Stimulated activated CD4-positive, alpha-beta T cell treated with anti-CD3 and anti-CD28 coated beads, Interleukin-4, amount 100 ng/mL, for 24 hours (primary cell): ENCODE measurements at regions not wholly inside any gene's neighbourhood (a gene's known extent, or its start where the extent isn't known, plus 50 kb on each side); places are given as distances from the start of the nearest gene placed in this dataset.
"Not testable (repeated sequence)": the region's sequence is repeated elsewhere in the genome, so short reads cannot be mapped to it uniquely, and the experiment has no call there.

Experiments
- DNase-seq: peaks from one replicate; pipeline ENCODE4 v3.0.0-alpha.2; 2020

DNA sequence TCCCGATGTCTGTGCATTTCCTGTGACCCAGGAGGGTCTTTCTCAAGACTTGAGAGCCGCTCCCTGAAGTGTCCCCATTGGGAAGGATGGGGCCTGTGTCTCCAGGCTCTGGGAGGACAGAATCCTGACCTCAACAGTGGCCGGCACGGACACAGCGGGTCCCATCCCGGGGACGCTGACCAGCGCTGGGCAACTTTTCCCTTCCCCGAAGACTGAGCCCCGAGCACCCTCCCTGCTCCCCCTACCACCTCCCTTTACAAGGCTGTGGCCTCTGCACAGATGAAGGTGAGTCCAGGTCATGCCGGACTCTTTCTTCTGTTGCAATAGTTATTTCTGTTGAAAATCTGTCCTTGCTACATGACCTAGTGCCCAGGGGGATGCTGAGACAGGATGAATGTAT, 135.7 kb downstream of the TMEM121 start:
- not testable (repeated sequence) for DNase-seq

DNA sequence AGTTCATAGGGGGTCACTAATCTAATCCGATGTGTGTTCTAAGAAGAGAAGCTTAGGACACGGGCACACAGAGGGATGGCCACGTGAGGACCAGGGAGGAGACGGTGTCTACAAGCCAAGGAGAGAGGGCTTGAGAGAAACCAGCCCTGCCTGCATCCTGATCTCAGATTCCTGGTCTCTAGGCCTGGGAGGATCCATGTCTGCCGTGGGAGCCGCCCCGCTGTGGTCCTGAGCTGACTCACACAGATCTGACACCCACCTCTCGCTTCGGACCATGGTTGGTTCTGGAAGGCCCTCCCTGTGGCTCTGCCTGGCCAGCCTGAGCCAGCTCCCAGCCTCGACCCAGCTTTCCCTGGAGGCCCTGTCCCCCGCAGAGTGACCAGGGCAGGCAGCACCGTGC, 136.2 kb downstream of the TMEM121 start:
- not testable (repeated sequence) for DNase-seq

DNA sequence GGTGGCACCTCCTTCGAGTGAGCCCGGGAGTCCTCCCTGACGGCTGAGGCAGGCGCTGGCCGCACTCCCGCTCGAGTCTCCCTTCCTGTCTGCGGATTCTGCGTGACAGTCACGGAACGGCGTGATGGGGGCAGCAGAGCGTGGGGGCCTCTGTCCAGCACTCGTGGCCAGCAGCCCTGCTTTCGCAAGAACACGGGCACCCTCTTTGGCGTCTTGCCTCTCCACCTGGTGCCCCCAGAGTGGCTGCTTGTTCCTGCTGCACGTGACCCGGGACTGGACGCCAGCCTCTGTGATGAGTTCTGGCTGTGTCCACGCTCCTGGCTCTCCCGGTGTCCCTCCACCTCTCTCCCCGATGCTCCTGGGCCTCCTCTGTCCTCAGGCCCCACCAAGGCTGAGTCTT, 136.9 kb downstream of the TMEM121 start:
- not testable (repeated sequence) for DNase-seq

DNA sequence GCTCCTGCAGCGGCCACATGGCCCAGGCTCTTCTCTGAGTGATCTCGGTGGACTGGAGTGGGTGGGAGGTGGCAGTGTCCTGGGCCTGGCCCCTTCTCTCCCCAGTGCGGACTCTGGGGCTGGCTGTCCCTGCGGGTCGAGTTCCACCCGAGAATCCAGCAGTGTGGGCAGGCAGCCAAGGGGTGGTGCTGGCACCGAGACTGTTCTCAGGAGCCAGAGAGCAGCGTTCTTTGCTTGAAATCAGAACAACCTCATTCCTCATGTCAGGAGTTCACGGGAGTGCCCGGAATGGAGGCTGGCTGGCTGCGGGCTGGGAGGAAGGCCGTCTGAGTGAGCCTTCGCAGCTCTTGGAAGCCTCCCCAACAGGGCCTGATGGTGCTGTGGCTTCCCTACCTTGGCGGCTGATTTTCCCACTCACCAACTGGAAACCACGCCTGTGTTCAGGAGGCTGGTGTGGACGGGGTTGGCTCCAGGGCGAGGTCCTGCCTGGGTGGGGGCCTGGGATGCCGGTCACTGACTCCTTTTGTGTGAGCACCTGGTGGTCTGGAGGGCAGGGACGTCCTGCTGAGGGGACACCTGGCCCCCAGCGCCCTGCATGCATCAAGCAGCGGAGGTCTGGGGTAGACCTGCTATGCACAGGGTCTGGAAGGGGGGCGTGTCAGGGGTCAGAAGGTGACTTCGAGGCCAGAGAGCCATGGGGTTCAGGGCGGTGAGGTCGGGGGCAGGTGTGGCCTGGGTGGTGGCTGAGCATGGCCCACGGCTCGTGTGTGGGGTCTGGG, 137.6 kb downstream of the TMEM121 start:
- DNase-seq: not testable (repeated sequence)

DNA sequence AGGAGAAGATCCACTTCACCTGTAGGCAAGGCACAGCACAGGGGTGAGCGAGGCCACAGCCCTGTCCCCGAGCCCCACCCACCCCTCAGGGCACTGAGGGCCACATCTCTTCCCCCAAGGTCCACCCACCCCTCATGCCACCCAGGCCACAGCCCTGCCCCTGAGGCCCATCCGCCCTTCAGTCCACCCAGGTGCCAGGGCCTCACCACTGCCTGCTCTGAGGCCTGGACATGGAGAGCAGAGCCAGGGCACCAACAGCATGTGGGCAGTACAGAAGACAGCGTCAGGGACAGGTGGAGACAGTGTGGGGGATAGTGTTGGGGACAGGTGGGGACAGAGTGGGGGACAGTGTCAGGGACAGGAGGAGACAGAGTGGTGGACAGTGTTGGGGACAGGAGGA, 138.3 kb downstream of the TMEM121 start:
- DNase-seq: no peak

DNA sequence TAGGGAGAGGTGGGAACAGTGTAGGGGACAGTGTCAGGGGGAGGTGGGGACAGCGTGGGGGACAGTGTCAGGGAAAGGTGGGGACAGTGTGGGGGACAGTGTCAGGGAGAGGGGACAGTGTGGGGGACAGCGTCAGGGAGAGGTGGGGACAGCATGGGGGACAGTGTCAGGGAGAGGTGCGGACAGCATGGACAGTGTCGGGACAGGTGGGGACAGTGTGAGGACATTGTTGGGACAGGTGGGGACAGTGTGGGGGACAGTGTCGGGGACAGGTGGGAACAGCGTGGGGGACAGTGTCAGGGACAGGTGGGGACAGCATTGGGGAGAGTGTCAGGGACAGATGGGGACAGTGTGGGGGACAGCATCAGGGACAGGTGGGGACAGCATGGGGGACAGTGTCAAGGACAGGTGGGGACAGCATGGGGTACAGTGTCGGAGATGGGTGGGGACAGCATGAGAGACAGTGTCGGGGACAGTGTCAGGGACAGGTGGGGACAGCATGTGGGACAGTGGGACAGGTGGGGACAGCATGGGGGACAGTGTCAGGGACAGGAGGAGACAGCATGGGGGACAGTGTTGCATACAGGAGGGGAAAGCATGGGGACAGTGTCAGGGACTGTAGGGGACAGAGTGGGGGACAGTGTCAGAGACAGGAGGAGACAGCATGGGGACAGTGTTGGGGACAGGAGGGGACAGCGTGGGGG, 139.0 kb downstream of the TMEM121 start:
- no peak for DNase-seq

DNA sequence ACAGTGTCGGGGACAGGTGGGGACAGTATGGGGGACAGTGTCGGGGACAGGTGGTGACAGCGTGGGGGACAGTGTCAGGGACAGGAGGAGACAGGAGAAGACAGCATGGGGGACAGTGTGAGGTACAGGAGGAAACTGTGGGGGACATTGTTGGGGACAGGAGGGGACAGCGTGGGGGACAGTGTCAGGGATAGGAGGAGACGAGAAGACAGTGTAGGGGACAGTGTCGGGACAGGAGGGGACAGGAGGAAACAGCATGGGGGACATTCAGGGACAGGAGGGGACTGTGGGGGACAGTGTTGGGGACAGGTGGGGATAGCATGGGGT, 139.5 kb downstream of the TMEM121 start:
- DNase-seq: no peak

DNA sequence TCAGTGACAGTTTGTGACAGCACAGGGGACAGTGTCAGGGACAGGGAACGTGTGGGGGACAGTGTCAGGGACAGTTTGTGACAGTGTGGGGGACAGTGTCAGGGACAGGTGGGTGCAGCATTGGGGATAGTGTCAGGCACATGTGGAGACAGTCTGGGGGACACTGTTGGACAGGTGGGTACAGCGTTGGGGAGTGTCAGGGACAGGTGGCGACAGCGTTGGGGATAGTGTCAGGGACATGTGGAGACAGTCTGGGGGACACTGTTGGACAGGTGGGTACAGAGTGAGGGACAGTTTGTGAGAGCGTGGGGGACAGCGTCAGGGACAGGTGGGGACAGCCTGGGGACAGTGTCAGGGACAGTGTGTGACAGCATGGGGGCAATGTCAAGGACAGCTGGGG, 140.0 kb downstream of the TMEM121 start:
- DNase-seq: no peak

DNA sequence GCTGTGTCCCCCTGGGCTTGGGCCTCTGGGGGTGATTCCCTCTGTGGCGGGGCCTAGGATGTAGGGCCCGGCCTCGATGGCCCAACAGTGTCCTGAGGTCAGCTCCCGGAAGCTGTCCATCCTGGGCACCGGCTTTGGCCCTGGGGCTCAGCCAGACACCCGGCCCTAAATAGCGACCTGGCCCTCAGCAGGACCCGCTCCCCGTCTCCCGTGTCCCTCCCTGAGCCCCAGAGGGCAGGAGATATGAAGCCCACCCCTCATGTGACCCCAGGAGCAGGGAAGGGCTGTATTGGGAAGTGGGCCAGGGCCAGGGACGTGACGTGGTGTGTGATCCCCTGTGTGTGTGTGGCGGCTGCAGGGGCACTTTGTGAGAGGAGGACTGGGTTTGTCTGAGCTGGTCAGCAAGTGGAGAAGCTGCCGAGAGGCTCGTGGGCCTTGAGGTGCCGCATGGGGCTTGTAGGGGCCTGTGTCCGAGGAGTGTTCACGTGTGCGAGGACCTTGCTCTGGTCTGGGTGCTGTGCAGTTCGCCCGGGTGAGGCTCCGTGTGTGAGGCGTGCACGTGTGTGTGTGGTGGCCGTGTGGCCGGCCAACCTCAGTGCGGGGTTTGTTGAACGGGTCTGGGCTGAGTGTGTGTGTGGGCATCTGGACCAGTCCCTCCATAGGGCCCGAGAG, 140.7 kb downstream of the TMEM121 start:
- DNase-seq: not testable (repeated sequence)

DNA sequence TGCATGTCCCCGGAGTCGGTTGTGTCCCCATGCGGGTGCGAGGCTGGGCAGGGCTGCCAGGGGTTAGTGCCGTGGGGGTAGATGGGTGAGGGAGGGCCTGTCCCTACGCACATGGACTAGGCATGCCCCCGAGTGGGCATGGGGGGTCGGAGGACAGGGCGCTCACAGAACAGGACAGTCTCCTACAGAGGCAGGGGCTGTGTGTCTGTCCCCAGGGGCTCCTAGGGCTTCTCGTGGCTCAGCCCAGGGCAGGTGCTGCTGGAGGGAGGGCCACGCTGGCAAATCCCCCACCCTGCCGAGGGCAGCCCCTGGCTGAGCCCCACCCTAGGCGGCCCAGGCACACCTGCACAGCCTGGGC, 141.3 kb downstream of the TMEM121 start:
- DNase-seq: not testable (repeated sequence)

DNA sequence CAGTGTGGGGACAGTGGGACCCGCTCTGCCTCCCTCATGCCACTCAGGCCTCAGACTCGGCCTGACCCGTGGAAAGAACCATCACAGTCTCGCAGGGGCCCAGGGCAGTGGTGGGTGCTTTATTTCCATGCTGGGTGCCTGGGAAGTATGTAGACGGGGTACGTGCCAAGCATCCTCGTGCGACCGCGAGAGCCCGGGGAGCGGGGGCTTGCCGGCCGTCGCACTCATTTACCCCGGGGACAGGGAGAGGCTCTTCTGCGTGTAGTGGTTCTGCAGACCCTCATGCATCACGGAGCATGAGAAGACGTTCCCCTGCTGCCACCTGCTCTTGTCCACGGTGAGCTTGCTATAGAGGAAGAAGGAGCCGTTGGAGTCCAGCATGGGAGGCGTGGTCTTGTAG, 141.6 kb downstream of the TMEM121 start:
- DNase-seq: not testable (repeated sequence)

DNA sequence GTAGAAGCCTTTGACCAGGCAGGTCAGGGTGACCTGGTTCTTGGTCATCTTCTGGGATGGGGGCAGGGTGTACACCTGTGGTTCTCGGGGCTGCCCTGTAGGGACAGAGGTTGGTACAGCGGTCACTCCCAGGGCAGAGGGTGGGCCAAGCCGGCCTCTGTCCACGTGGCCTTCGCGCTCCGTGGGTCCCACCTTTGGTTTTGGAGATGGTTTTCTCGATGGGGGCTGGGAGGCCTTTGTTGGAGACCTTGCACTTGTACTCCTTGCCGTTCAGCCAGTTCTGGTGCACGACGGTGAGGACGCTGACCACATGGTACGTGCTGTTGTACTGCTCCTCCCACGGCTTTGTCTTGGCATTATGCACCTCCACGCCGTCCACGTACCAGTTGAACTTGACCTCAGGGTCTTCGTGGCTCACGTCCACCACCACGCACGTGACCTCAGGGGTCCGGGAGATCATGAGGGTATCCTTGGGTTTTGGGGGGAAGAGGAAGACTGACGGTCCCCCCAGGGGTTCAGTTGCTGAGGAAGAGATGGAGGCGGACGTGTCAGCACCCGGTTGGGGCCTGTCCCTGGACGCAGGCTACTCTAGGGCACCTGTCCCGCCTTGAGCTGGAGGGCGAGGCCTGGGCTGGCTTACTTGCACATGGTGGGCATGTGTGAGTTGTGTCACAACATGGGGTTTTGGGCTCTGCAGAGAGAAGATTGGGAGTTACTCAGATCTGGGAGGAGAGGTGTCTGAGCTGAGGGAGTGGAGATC, 142.3 kb downstream of the TMEM121 start:
- DNase-seq: not testable (repeated sequence)

DNA sequence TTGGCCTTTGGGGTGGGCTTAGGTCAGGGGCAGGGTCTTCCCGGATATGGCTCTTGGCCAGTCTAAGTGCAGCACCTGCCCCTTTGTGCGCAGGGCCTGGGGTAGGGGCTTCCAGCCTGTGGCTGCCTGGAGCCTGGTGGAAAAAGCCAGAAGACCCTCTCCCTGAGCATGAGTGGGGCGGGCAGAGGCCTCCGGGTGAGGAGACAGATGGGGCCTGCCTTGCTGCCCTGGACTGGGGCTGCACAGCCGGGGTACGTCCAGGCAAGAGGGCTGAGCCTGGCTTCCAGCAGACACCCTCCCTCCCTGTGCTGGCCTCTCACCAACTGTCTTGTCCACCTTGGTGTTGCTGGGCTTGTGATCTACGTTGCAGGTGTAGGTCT, 142.8 kb downstream of the TMEM121 start:
- DNase-seq: not testable (repeated sequence)

DNA sequence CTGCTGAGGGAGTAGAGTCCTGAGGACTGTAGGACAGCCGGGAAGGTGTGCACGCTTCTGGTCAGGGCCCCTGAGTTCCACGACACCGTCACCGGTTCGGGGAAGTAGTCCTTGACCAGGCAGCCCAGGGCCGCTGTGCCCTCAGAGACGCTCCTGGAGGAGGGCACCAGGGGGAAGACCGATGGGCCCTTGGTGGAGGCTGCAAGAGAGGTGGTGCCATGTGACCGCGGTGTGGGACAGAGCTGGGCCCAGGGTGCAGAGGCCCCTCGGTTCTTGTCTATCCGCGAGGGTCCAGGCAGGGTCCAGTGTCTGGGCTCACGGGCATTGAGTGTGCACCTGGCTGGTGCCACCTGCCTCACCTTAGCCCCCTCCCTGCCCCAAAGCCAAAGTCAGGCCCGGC, 143.3 kb downstream of the TMEM121 start:
- not testable (repeated sequence) for DNase-seq

DNA sequence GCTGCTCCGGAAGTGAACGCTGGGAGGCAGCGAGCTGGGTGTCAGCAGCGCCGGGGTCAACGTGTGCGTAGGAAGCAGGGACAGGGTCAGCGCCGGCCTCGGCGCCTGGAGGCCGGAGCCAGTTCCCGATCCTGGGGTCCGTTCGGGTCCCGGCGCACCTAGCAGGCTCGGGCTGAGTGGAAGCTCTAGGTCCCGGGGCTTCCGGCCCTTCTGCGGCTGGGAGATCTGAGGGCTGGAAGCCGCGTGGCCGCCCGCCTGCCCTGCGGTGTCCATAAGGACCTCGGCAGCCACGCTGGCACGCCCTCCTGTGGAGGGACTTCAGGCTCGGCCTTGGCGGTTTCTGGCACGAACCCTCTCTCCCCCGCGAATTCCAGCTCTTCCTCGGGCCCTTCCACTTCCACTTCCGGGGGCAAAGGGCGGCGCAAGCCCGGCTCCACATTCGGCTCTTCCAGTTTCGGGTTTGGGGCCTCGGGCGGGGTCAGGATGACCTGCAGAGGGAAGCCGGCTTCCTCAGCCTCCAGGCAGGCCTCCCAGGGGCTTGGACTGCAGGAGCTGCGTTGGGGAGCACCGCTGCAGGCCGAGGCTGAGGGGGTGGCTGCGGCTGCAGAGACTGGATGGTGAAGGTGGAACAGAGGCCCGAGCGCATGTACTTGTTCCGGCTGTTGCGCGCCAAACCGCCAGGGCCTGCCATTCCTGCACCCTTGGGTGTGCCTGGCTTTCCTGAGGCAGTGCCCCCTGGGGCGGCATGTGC, 146.2 kb downstream of the TMEM121 start:
- DNase-seq: not testable (repeated sequence)

DNA sequence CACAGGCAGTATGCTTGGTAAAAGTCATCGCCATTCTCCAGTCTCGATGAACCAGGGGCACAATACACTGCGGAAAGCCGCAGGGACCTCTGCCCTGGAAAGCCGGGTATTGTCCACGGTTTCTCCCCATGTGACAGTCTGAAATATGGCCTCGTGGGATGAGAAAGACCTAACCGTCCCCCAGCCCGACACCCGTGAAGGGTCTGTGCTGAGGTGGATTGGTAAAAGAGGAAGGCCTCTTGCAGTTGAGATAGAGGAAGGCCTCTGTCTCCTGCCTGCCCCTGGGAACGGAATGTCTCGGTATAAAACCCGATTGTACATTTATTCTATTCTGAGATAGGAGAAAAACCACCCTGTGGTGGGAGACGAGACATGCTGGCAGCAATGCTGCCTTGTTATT, 149.1 kb downstream of the TMEM121 start:
- DNase-seq: not testable (repeated sequence)

DNA sequence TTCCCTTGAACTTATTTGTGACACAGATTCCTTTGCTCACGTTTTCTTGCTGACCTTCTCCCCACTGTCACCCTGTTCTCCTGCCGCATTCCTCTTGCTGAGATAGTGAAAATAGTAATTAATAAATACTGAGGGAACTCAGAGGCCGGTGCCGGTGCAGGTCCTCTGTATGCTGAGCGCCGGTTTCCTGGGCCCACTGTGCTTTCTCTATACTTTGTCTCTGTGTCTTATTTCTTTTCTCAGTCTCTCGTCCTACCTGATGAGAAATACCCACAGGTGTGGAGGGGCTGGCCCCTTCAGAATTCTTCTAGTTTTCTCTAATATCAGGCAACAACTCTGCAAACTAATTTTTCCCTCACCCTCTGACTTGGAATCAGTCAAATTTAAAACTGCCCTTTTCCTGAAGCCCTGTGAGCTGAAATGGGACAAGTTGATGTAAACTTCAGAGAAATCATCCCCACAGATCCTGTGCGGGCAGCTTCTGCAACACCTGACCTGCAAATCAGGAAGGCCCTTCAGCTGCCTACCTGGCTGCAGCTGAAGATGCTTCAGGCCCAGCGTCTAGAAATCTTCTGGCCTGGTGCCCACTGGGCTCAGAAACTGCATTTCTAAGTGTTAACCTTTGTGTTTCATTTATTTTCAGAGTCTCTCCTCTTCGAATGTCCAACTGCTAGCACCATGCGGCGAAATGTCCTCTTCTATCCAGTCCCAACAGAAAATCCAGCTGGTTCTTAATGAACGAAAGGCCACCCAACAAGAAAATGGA, 149.7 kb downstream of the TMEM121 start:
- DNase-seq: not testable (repeated sequence)

DNA sequence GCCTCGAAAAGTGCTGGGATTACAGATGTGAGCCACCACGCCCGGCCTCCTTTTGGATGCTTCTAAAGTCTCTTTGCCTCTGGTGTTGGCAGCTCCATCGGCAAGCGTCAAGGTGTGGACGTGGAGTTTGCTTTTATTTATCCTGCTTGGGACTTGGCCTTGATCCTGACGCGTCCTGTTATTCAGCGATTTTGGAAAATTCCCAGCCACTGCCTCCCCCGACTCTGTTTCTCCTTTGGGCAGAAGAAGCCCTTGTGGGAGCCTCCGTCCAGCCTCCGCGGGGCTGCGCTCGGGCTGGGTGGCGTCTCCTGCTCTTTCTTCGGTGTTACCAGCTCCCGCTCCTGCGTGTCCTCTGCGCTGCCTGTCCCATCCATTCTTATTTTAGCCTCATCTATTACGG, 151.7 kb downstream of the TMEM121 start:
- not testable (repeated sequence) for DNase-seq

DNA sequence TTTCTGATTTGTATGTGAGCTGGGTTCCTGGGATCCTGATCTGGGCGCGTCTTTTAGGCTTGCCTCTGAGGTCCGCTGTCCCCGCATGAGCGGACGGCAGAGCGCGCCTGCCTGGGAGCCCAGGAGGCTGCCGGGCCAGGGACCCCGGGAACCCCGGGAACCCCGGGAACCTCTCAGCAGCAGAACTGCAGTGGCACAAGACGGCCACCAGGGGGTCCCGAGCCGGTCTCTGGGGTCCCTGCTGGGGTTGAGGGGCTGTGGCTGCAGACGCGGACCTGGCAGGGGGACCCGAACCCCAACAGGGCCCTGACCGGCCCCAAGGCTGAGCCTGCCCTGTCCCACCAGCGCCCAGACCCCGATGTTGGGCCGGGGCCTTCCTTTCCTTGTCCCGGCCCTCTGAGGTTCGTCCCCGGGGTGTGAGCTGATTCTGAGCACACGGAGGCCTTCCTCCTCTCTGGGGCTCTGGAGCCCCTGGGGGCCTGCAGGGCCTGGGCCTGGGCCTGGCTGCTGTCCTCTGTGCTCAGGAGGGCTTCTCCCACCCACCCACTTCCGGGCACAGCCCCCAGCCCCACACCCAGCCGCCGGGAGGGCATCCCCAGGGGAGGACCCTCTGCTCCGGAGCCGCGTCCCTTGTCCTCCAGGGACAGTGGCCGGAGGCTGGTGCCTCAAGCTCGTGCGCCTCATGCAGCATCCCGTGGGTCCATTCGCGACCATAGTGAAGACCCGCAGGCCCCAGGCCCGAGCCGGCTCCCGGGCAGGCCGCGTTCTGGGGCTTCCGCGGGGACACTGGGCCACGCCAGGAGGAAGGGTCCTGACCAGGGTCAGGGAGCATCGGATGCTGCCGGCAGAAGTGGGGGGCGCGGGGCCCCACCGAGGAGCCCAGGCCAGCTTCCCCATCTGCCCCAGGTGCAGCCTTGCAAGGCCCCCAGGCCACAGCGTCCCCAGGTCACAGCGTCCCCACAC, 152.9 kb downstream of the TMEM121 start:
- not testable (repeated sequence) for DNase-seq

DNA sequence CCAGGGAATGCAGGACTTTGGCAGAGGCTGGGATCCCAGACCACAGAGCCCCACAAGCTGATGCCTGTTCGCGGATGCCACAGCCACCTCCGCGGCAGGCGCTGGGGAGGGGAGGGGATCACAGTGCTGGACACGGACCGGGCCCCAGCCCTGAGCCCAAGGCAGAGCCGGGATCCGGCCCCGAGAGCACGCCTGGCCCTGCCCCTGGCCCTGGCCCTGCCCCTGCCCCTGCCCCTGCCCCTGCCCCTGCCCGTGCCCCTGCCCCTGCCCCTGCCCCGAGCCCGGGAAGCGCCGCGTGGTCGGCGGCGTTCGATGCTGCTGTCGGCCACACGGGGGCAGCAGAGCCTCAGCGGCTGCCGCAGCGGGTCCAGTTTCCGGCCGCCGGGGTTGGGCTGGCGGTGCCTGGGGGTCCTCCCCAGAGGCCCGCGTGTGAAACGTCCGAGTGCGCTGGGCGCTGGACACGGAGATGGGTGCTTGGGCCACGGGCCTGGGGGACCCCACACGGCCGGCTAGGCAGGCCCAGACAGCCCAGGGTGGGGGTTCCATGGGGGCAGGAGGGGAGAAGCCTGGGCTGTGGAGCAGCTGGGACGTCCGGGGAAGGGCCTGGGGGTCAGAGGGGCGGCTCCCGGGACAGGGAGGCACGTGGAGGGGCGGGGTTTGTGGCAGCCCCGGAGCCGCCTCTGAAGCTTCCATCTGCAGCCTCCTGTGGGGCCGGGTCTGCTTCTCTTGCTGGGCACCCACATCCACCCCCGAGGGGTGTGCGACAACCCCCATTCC, 153.8 kb downstream of the TMEM121 start:
- not testable (repeated sequence) for DNase-seq
